ENCODE measurements at regions not wholly inside any gene's neighbourhood (a gene's known extent, or its start where the extent isn't known, plus 50 kb on each side); places are given as distances from the start of the nearest gene placed in this dataset.

DNA sequence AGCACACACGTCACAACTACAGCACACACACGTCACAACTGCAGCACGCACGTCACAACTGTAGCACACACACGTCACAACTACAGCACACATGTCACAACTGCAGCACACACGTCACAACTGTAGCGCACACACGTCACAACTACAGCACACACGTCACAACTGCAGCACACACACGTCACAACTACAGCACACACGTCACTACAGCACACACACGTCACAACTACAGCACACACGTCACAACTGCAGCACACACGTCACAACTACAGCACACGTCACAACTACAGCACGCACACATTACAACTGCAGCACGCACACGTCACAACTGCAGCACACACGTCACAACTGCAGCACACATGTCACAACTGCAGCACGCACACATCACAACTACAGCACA lies 322.6 kb upstream of the AJAP1 start:
- H3K4me3 ChIP-seq (ENCODE audit: low read depth, low read length) = no peak overlapping the region
- TF ChIP-seq, protein P1, sequence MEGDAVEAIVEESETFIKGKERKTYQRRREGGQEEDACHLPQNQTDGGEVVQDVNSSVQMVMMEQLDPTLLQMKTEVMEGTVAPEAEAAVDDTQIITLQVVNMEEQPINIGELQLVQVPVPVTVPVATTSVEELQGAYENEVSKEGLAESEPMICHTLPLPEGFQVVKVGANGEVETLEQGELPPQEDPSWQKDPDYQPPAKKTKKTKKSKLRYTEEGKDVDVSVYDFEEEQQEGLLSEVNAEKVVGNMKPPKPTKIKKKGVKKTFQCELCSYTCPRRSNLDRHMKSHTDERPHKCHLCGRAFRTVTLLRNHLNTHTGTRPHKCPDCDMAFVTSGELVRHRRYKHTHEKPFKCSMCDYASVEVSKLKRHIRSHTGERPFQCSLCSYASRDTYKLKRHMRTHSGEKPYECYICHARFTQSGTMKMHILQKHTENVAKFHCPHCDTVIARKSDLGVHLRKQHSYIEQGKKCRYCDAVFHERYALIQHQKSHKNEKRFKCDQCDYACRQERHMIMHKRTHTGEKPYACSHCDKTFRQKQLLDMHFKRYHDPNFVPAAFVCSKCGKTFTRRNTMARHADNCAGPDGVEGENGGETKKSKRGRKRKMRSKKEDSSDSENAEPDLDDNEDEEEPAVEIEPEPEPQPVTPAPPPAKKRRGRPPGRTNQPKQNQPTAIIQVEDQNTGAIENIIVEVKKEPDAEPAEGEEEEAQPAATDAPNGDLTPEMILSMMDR (IDR thresholded peaks at IDR 0.05; ENCODE audit: borderline replicate concordance, insufficient read depth, low read depth, low read length) = no peak

DNA sequence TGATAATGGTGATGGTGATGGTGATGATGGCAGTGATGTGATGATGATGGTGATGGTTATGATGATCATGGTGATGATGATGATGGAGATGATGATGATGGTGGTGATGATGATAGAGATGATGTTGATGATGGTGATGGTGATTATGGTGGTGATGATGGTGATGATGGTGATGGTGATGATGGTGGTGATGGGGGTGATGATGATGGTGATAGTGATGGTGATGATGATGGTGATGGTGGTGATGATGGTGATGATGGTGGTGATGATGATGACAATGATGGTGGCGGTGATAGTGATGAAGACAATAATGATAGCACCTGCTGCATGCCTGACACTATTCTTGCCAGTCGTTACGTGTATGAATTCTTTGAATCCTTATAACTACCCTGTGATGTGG lies 317.9 kb upstream of the AJAP1 start:
- TF ChIP-seq, protein P1 (IDR thresholded peaks at IDR 0.05; ENCODE audit: borderline replicate concordance, insufficient read depth, low read depth, low read length) = no peak
- no peak overlapping the region for H3K4me3 ChIP-seq (ENCODE audit: low read depth, low read length)

DNA sequence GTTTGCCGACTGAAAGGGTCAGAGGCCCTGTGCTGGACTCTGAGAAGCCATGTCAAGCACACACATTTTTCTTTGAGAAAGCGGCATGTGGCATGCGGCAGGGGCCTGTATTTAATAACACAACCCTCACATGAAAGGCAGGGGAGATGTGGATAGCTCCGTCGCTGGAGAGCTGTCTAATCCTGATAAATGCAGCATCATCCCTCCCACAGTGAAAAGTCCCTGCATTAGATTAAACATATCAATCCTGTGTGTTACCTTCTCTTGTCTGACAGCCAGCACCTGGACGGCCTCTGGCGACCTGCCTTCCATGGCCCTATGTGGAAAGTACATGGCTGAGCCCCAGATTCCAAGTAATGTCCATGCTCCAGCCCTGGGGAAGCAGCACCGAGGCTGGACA lies 313.0 kb upstream of the AJAP1 start:
- no peak overlapping the region for H3K4me3 ChIP-seq (ENCODE audit: low read depth, low read length)
- TF ChIP-seq, protein P1 (IDR thresholded peaks at IDR 0.05; ENCODE audit: borderline replicate concordance, insufficient read depth, low read depth, low read length) = no peak

DNA sequence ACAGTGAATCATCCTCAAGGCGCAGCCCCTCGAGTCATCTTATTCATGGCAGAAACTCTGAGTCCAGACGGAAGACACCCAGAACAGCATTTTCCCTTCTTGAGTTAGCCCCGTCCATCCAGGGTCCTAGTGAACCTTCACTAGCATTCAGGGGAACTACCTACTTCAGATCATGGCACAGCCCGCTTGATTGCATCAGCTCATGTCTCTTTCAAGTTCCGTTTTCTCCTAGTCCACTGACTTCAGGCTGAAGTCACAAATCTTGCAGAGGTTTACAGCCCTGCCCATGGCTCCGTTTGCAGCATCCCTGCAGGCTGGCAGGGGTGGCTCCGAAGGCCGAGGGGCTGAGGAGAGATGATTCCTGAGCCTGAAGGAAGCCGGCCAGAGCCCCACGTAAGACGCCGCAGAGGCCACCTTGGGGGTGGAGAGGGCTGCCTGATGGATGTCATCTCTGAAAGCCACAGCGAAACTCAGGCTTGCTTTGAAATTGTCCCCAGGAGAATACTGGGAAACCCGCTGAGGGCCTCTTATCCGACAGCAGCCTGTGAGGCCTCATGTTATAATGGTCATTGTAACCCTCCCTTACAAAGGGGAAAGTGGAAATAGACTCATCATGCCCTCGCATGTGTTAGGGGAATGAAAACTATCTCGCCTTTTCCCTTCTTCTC lies 310.2 kb upstream of the AJAP1 start:
- H3K4me3 ChIP-seq (ENCODE audit: low read depth, low read length) = no peak overlapping the region
- TF ChIP-seq, protein P1 (IDR thresholded peaks at IDR 0.05; ENCODE audit: borderline replicate concordance, insufficient read depth, low read depth, low read length) = no peak

DNA sequence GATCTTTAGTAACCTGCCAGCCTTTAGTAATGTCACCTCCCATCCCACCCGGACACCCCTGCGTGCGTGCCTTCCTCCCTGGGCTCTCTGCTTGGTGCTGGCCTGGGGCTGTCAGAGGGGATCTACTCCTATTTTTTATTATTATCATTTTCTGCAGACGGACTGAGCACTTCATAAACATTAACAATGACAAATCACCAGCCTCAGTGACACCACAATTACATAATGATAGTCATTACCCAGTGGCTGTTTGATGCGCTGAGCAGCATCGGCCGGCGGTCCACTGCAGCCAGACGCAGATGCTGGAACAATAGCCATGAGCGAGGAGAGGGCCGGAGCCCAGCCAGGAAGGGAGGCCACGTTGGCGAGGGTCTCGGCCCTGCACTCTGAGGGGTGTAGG lies 309.3 kb upstream of the AJAP1 start:
- TF ChIP-seq, protein P1 (IDR thresholded peaks at IDR 0.05; ENCODE audit: borderline replicate concordance, insufficient read depth, low read depth, low read length) = no peak
- no peak overlapping the region for H3K4me3 ChIP-seq (ENCODE audit: low read depth, low read length)

DNA sequence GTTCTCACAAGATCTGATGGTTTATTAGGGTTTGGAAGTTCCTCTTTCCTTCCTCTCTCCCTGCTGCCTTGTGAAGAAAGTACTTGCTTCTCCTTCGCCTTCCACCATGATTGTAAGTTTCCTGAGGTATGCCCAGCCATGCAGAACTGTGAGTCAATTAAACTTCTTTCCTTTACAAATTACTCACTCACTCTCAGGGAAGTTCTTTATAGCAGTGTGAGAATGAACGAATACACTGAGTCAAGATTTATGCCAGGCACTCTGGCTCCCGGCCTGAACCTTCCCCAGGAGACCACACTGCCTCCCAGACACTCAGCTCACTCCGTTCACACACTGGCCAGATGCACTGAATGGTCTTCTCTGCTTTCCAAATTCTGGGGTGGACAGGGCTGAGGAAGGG lies 308.3 kb upstream of the AJAP1 start:
- H3K4me3 ChIP-seq (ENCODE audit: low read depth, low read length) = no peak overlapping the region
- TF ChIP-seq, protein P1 (IDR thresholded peaks at IDR 0.05; ENCODE audit: borderline replicate concordance, insufficient read depth, low read depth, low read length) = no peak

DNA sequence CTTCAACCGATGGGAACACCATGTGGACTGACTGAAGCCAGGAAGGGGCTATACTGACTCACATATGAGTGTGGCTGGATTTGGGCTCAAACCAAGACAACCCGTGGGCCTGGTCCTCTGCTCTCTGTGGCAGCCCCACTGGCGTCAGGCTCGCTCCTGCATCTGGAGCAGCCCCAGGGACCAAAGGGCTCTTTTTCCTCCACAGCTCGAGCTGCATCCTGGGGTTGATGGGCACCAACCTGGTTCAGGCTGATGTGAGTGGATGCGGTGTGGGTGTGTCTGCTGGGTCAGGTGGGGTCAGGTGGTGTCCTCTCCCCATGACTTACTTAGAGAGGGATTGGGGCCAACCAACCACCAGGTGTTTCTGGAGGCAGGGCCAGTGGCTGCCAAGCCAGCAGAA lies 303.0 kb upstream of the AJAP1 start:
- no peak overlapping the region for H3K4me3 ChIP-seq (ENCODE audit: low read depth, low read length)
- TF ChIP-seq, protein P1 (IDR thresholded peaks at IDR 0.05; ENCODE audit: borderline replicate concordance, insufficient read depth, low read depth, low read length) = no peak
